CD14-positive monocyte (primary cell): ENCODE measurements at regions not wholly inside any gene's neighbourhood (a gene's known extent, or its start where the extent isn't known, plus 50 kb on each side); places are given as distances from the start of the nearest gene placed in this dataset.

Experiments
- DNase-seq, 3 donors: peaks; one replicate each; pipeline ENCODE4 v3.0.0-alpha.2; 2011 to 2022
- H2AFZ ChIP-seq: 2 replicates; pipeline ENCODE4 v1.6.0; 2012; ENCODE audit warnings: mild to moderate bottlenecking, low read depth, low read length, inconsistent platforms; ENCODE audit not compliant: insufficient read depth, poor library complexity, severe bottlenecking
- H3K27ac ChIP-seq, 2 donors: 1 replicate in 1 of 2; 2 replicates in 1 of 2; pipeline ENCODE4 v1.5.1; 2012 to 2013; ENCODE audit warnings: low read length in 2 of 2, control low read depth in 1 of 2, inconsistent platforms in 1 of 2, low read depth in 1 of 2, mild to moderate bottlenecking in 1 of 2
- H3K27me3 ChIP-seq, 2 donors: one replicate each; pipeline versions ENCODE4 v1.6.0 to v1.6.1; 2011 to 2013; ENCODE audit warnings: low read length in 2 of 2; ENCODE audit not compliant: control insufficient read depth in 2 of 2, insufficient read depth in 2 of 2
- H3K36me3 ChIP-seq, 2 donors: replicated peaks in 1 of 2; 1 replicate in 1 of 2; 2 replicates in 1 of 2; pipeline versions ENCODE4 v1.5.1 to v1.6.1; 2012 to 2013; ENCODE audit warnings: low read length in 2 of 2, control low read depth in 1 of 2, inconsistent platforms in 1 of 2, mild to moderate bottlenecking in 1 of 2; ENCODE audit not compliant: insufficient read depth in 2 of 2, control insufficient read depth in 1 of 2
- H3K4me1 ChIP-seq, 2 donors: 1 replicate in 1 of 2; 2 replicates in 1 of 2; pipeline versions ENCODE4 v1.5.1 to v1.6.1; 2012 to 2013; ENCODE audit warnings: low read length in 2 of 2, control low read depth in 1 of 2, inconsistent platforms in 1 of 2, mild to moderate bottlenecking in 1 of 2, moderate library complexity in 1 of 2; ENCODE audit not compliant: insufficient read depth in 2 of 2, control insufficient read depth in 1 of 2
- H3K4me2 ChIP-seq: replicated peaks from 2 replicates; pipeline ENCODE3; 2012; ENCODE audit warnings: low read length, moderate library complexity, mild to moderate bottlenecking; ENCODE audit not compliant: poor library complexity, severe bottlenecking; ENCODE audit errors: extremely low read depth
- H3K4me3 ChIP-seq, 3 experiments: fragments of 200-600 bp in 1 of 3; sonication (generic) in 1 of 3; replicated peaks in 1 of 3; 1 replicate in 2 of 3; 2 replicates in 1 of 3; pipeline ENCODE4 v1.5.1; 2011 to 2013; ENCODE audit warnings: low read length in 3 of 3, mild to moderate bottlenecking in 3 of 3, control low read depth in 2 of 3, low read depth in 2 of 3, inconsistent platforms in 1 of 3, moderate library complexity in 1 of 3
- H3K79me2 ChIP-seq: 2 replicates; pipeline ENCODE4 v1.6.0; 2012; ENCODE audit warnings: mild to moderate bottlenecking, control low read depth, inconsistent platforms, low read length, moderate library complexity; ENCODE audit not compliant: insufficient read depth
- H3K9ac ChIP-seq: 2 replicates; pipeline ENCODE4 v1.6.0; 2017; ENCODE audit warnings: low read length, mild to moderate bottlenecking; ENCODE audit not compliant: insufficient read depth, poor library complexity, severe bottlenecking
- H3K9me3 ChIP-seq, 2 donors: replicated peaks in 1 of 2; 1 replicate in 1 of 2; 2 replicates in 1 of 2; pipeline versions ENCODE4 v1.5.1 to v1.6.1; 2012 to 2013; ENCODE audit warnings: low read length in 2 of 2, control low read depth in 1 of 2; ENCODE audit not compliant: control insufficient read depth in 1 of 2, insufficient read depth in 1 of 2
- H4K20me1 ChIP-seq: 2 replicates; pipeline ENCODE4 v1.6.0; 2012; ENCODE audit warnings: mild to moderate bottlenecking, low read length, control low read depth, moderate library complexity; ENCODE audit not compliant: insufficient read depth
- H3K27ac Mint-ChIP-seq, 7 donors: one replicate each; pipeline ENCODE4 v1.8.0; 2020; ENCODE audit warnings: mild to moderate bottlenecking in 7 of 7, mixed read lengths in 7 of 7, moderate library complexity in 6 of 7, inconsistent platforms in 2 of 7
- H3K27me3 Mint-ChIP-seq, 3 donors: one replicate each; pipeline ENCODE4 v1.8.0; 2021 to 2022; ENCODE audit warnings: low read depth in 3 of 3, mild to moderate bottlenecking in 3 of 3, mixed read lengths in 3 of 3, moderate library complexity in 3 of 3, inconsistent platforms in 1 of 3
- H3K36me3 Mint-ChIP-seq, 2 donors: one replicate each; pipeline ENCODE4 v1.8.0; 2020; ENCODE audit warnings: mixed read lengths in 2 of 2, inconsistent platforms in 1 of 2, mild to moderate bottlenecking in 1 of 2
- H3K4me1 Mint-ChIP-seq: one replicate; pipeline ENCODE4 v1.8.0; 2020; ENCODE audit warnings: mild to moderate bottlenecking, mixed read lengths
- H3K4me3 Mint-ChIP-seq, 2 donors: one replicate each; pipeline ENCODE4 v1.8.0; 2020; ENCODE audit warnings: mild to moderate bottlenecking in 2 of 2, mixed read lengths in 2 of 2, moderate library complexity in 1 of 2
- H3K9me3 Mint-ChIP-seq, 7 donors: one replicate each; pipeline ENCODE4 v1.8.0; 2020 to 2022; ENCODE audit warnings: mixed read lengths in 7 of 7, mild to moderate bottlenecking in 6 of 7, moderate library complexity in 6 of 7, inconsistent platforms in 2 of 7
- CTCF ChIP-seq: fragments of 200-600 bp; IDR thresholded peaks from one replicate; pipeline ENCODE4 v1.8.0; 2022; ENCODE audit warnings: antibody characterized with exemption, mild to moderate bottlenecking
- WGBS: methylation state at CpG from one replicate; pipeline ENCODE4 v1.1.5; 2013; ENCODE audit warnings: missing lambda C conversion rate; ENCODE audit not compliant: insufficient coverage; 5-methylcytosine and 5-hydroxymethylcytosine counted together
- intact Hi-C, 2 donors: fragments of 100-400 bp; cut with micrococcal nuclease; formaldehyde crosslinking; loops; one replicate each; pipeline versions ENCODE4 v1.15.0 to v1.15.1; 2023

GRCh38 chr11:29395555-29396072, 621.2 kb downstream of the KCNA4 start:
- H3K4me1 Mint-ChIP-seq, result no peaks in the 10 kb centered on the region
- intact Hi-C loops, result no loop called here
- no peak overlapping the region for H3K27ac Mint-ChIP-seq
- Histone ChIP-seq H3K4me2 (no peak overlapping the region), H3K9me3 (peaks cover 4% of the 10 kb centered on the region in 2 donors), H3K4me1 (no peaks in the 10 kb centered on the region), H3K27me3 (no peaks in the 10 kb centered on the region), H3K27ac (no peak overlapping the region), H4K20me1 (no peaks in the 10 kb centered on the region), H3K36me3 (no peaks in the 10 kb centered on the region), H3K4me3 (no peak overlapping the region), H2AFZ (no peak overlapping the region), H3K79me2 (no peaks in the 10 kb centered on the region), H3K9ac (no peak overlapping the region)
- 85% methylated on average over 3 of the region's 3 CpGs for WGBS
- H3K9me3 Mint-ChIP-seq, result peaks cover 0 to 10% (median 4%) of the 10 kb centered on the region in 7 donors
- H3K27me3 Mint-ChIP-seq, result no peaks in the 10 kb centered on the region
- no peak overlapping the region for H3K4me3 Mint-ChIP-seq
- no peak for DNase-seq
- TF ChIP-seq CTCF, result no peak
- no peaks in the 10 kb centered on the region for H3K36me3 Mint-ChIP-seq

- TF ChIP-seq CTCF, result no peak
- H3K4me1 ChIP-seq, result no peaks in the 10 kb centered on the region
- H3K4me2 ChIP-seq, result no peak overlapping the region
- intact Hi-C loops, result no loop called here
- whole genome bisulfite sequencing, result no CpG with 5 or more reads among the region's 1 CpG
- Mint-ChIP-seq H3K27ac (no peak overlapping the region), H3K27me3 (no peaks in the 10 kb centered on the region), H3K36me3 (no peaks in the 10 kb centered on the region), H3K4me1 (no peaks in the 10 kb centered on the region), H3K9me3 (peaks cover 0 to 6% (median 3%) of the 10 kb centered on the region in 7 donors), H3K4me3 (no peak overlapping the region)
- no peak for DNase-seq
- no peak overlapping the region for H3K4me3 ChIP-seq
- no peak overlapping the region for H3K27ac ChIP-seq
- no peak overlapping the region for H3K9ac ChIP-seq
- H3K27me3 ChIP-seq, result no peaks in the 10 kb centered on the region
- no peaks in the 10 kb centered on the region for H4K20me1 ChIP-seq
- no peaks in the 10 kb centered on the region for H3K79me2 ChIP-seq
- H3K36me3 ChIP-seq, result no peaks in the 10 kb centered on the region
- H2AFZ ChIP-seq, result no peak overlapping the region
- H3K9me3 ChIP-seq, result peaks cover 0 to 3% of the 10 kb centered on the region in 2 donors
Observed at GRCh38 chr11:29389793-29390192, 627.0 kb downstream of the KCNA4 start.
